ENCODE measurements at regions not wholly inside any gene's neighbourhood (a gene's known extent, or its start where the extent isn't known, plus 50 kb on each side); places are given as distances from the start of the nearest gene placed in this dataset.
"Not testable (repeated sequence)": the region's sequence is repeated elsewhere in the genome, so short reads cannot be mapped to it uniquely, and the experiment has no call there.

DNA sequence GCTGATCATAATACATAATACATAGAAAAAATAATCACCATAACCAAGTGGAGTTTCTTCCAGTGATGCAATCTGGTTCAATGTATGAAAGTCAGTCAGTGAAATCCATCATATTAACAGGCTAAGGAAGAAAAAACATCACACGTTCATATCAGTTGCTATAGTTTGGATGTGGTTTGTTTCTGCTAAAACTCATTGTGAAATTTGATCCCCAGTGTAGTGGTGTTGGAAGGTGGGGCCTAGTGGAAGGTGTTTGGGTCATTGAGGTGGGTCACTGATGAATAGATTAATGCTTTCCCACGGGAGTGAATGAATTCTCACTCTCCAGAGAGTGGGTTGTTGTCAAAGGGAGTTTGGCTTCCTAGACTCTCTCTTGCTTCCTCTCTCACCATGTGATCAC is 84.6 kb upstream of the PTGDR start:
- TF ChIP-seq, protein P1, sequence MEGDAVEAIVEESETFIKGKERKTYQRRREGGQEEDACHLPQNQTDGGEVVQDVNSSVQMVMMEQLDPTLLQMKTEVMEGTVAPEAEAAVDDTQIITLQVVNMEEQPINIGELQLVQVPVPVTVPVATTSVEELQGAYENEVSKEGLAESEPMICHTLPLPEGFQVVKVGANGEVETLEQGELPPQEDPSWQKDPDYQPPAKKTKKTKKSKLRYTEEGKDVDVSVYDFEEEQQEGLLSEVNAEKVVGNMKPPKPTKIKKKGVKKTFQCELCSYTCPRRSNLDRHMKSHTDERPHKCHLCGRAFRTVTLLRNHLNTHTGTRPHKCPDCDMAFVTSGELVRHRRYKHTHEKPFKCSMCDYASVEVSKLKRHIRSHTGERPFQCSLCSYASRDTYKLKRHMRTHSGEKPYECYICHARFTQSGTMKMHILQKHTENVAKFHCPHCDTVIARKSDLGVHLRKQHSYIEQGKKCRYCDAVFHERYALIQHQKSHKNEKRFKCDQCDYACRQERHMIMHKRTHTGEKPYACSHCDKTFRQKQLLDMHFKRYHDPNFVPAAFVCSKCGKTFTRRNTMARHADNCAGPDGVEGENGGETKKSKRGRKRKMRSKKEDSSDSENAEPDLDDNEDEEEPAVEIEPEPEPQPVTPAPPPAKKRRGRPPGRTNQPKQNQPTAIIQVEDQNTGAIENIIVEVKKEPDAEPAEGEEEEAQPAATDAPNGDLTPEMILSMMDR (IDR thresholded peaks at IDR 0.05), result no peak
- TF ChIP-seq EP300 (IDR thresholded peaks at IDR 0.05) (no peak), POLR2A (IDR thresholded peaks at IDR 0.05; ENCODE audit: low read depth) (no peak), POLR2AphosphoS5 (IDR thresholded peaks at IDR 0.05) (no peak)
- Histone ChIP-seq H3K9me3 (no peaks in the 10 kb centered on the region), H3K27me3 (no peaks in the 10 kb centered on the region), H3K27ac (replicated peaks in 1 of 4) (no peak overlapping the region), H3K4me1 (no peaks in the 10 kb centered on the region), H3K36me3 (no peaks in the 10 kb centered on the region), H3K4me3 (no peak overlapping the region)
- 49% methylated on average over 2 of the region's 2 CpGs for WGBS
- intact Hi-C loops (cut with DNase I), result no loop called here
- no peak for DNase-seq (ENCODE audit: extremely low spot score)

DNA sequence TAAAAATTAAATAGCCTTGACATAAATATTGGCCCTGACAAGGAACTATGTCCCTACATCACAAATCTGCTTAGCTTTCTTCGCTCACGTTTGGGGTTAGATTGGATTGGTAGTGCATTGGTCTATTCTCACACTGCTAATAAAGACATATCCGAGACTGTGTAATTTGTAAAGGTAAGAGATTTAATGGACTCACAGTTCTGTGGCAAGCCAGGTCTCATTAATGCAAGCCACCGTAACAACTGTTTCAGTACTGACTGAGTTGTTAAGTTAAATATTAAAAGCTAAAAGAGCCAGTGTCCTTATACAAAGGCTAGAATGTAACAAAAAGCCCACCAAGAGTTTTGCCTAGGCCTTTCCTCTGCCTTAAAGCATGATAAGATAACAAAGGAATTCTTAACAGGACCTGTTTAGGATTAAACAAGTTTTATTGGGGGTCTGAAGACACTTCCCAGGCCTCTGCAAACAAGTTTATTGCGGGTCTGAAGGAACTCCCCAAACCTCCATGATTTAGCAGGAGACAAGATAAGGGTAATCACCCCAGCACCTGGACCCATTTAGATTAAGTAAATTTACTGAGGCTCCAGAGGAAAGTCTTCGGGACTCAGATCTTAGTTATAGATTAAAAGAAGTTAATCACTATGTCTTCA is 88.2 kb upstream of the PTGDR start:
- no peaks in the 10 kb centered on the region for H3K4me1 ChIP-seq
- no peaks in the 10 kb centered on the region for H3K36me3 ChIP-seq
- no peak for DNase-seq (ENCODE audit: extremely low spot score)
- no peak overlapping the region for H3K4me3 ChIP-seq
- TF ChIP-seq EP300 (IDR thresholded peaks at IDR 0.05) (no peak), POLR2A (IDR thresholded peaks at IDR 0.05; ENCODE audit: low read depth) (no peak), POLR2AphosphoS5 (IDR thresholded peaks at IDR 0.05) (no peak)
- TF ChIP-seq, protein P1 (IDR thresholded peaks at IDR 0.05), result no peak
- no peaks in the 10 kb centered on the region for H3K27me3 ChIP-seq
- H3K9me3 ChIP-seq, result no peaks in the 10 kb centered on the region
- no peak overlapping the region for H3K27ac ChIP-seq (replicated peaks in 1 of 4)
- 81% methylated on average over 6 of the region's 6 CpGs for WGBS
- intact Hi-C loops (cut with DNase I), result no loop called here

DNA sequence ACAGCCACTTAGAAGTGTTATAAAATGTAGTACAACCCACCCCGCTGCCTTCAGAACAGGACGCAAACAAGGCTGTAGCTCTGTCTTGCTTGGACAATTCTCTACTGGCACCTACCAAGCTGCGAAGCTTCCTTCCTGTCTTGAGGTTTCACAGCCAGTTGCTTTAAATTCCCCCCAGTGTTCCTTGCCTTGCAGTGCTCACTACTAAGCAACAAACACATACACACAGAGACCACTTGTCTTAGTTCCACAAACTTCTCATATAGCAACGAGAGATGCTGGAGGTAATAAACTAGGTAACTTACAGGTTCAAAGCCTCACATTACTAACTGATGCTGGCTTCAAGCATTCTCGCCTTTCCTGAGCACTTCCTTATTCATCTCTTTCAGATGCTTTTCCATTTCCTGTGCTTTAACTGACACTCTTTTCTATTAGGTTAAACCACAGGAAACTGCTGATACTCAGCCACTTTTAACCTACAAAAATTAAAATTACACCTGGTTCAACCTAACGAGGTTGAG is 91.5 kb upstream of the PTGDR start:
- no peak for TF ChIP-seq POLR2AphosphoS5 (IDR thresholded peaks at IDR 0.05)
- TF ChIP-seq, protein P1 (IDR thresholded peaks at IDR 0.05), result no peak
- TF ChIP-seq EP300 (IDR thresholded peaks at IDR 0.05), result no peak
- no peak for TF ChIP-seq POLR2A (IDR thresholded peaks at IDR 0.05; ENCODE audit: low read depth)
- Histone ChIP-seq H3K4me3 (no peak overlapping the region), H3K27me3 (no peaks in the 10 kb centered on the region), H3K9me3 (peaks cover 0 to 23% (median 21%) of the 10 kb centered on the region in 4 donors), H3K4me1 (no peaks in the 10 kb centered on the region), H3K36me3 (no peaks in the 10 kb centered on the region), H3K27ac (replicated peaks in 1 of 4) (no peak overlapping the region)
- WGBS, result 63% methylated on average over 6 of the region's 6 CpGs
- intact Hi-C loops (cut with DNase I), result no loop called here
- no peak for DNase-seq (ENCODE audit: extremely low spot score)

DNA sequence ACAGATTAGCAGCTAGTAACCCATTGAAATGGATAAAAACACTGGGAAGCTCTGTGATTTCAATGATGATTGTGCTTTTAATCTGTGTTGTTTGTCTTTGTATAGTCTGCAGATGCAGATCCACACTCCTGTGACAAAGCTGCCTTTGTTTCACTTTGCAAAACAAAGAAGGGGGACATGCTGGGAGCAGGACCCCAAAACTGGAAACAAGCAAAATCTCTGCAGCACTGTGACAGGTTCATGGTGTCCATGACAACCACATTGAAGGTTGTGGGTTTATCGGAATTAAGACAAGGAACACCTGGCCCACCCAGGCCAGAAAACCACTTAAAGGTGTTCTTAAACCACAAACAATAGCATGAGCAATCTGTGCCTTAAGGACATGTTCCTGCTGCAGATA is 95.6 kb upstream of the PTGDR start:
- DNase-seq (ENCODE audit: extremely low spot score); H3K4me3 ChIP-seq; H3K36me3 ChIP-seq; intact Hi-C loops (cut with DNase I); H3K27ac ChIP-seq (replicated peaks in 1 of 4); H3K4me1 ChIP-seq; H3K27me3 ChIP-seq: not testable (repeated sequence)
- H3K9me3 ChIP-seq, result peaks cover 0 to 25% (median 22%) of the 10 kb centered on the region in 4 donors
- WGBS, result 73% methylated on average over 1 of the region's 1 CpG

DNA sequence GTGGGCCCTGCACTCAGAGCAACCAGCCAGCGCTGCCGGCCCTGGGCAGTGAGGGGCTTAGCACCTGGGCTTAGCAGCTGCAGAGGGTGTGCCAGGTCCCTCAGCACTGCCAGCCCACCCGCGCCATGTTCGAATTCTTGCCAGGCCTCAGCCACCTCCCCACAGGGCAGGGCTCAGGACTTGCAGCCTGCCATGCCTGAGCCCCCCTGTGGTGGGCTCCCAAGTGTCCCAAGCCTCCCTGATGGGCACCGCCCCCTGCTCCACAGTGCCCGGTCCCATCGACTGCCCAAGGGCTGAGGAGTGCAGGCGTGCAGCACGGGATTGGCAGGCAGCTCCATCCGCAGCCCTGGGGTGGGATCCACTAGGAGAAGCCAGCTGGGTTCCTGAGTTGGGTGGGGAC is 98.0 kb upstream of the NID2 start:
- Histone ChIP-seq H3K4me1 (no peaks in the 10 kb centered on the region), H3K27ac (replicated peaks in 1 of 4) (no peak overlapping the region), H3K4me3 (no peak overlapping the region), H3K9me3 (peaks cover 0 to 13% (median 9%) of the 10 kb centered on the region in 4 donors), H3K27me3 (no peaks in the 10 kb centered on the region), H3K36me3 (no peaks in the 10 kb centered on the region)
- 100% methylated on average over 4 of the region's 11 CpGs for WGBS
- intact Hi-C loops (cut with DNase I), result no loop called here
- TF ChIP-seq EP300 (IDR thresholded peaks at IDR 0.05), result no peak
- no peak for DNase-seq (ENCODE audit: extremely low spot score)
